Mammary epithelial cell (primary cell): ENCODE measurements at regions not wholly inside any gene's neighbourhood (a gene's known extent, or its start where the extent isn't known, plus 50 kb on each side); places are given as distances from the start of the nearest gene placed in this dataset.

Experiments used
- CTCF ChIP-seq, 2 donors: IDR thresholded peaks in 1 of 2; conservative IDR thresholded peaks in 1 of 2; 2 replicates each; pipeline ENCODE4 v1.5.1; 2011 to 2012; ENCODE audit warnings: inconsistent platforms in 2 of 2, low read length in 2 of 2, mild to moderate bottlenecking in 2 of 2, control low read depth in 1 of 2, low read depth in 1 of 2; ENCODE audit not compliant: insufficient read depth in 1 of 2; ENCODE audit errors: extremely low read depth in 1 of 2
- EZH2 ChIP-seq: IDR thresholded peaks from 2 replicates; pipeline ENCODE4 v1.6.1; 2012; ENCODE audit warnings: low read length, inconsistent platforms, borderline replicate concordance

GRCh38 chr1:91129017-91129416, 107.2 kb upstream of the ZNF644 start:
- TF ChIP-seq CTCF (conservative IDR thresholded peaks at IDR 0.05 in 1 of 2, IDR thresholded peaks at IDR 0.05 in 1 of 2; ENCODE audit: extremely low read depth in 1 of 2, insufficient read depth in 1 of 2, low read depth in 1 of 2, low read length in 2 of 2) (no peak), EZH2 (no peak)
